Calu3 (cell line): ENCODE measurements at regions not wholly inside any gene's neighbourhood (a gene's known extent, or its start where the extent isn't known, plus 50 kb on each side); places are given as distances from the start of the nearest gene placed in this dataset.

ENCODE experiments used
- BruUV-seq: library from RNA; stranded (reverse); fragments of 400-500 nt; replicated peaks from 2 replicates; lab custom pipeline; 2021; lab: Mats Ljungman, UMichigan
- CTCF ChIA-PET: fragments of 300-600 bp; sonication (Branson Sonifier 250); formaldehyde crosslinking; loops from one replicate; lab custom pipeline; 2022; ENCODE audit warnings: antibody characterized with exemption; lab: Charles Lee
- DNase-seq: peaks from one replicate; pipeline ENCODE4 v3.0.0; 2022
- H3K27ac Mint-ChIP-seq: one replicate; pipeline ENCODE4 v1.8.0; 2022; ENCODE audit warnings: mixed read lengths; ENCODE audit not compliant: unreplicated experiment
- H3K27me3 Mint-ChIP-seq: one replicate; pipeline ENCODE4 v1.8.0; 2022; ENCODE audit warnings: mixed read lengths; ENCODE audit not compliant: unreplicated experiment
- H3K36me3 Mint-ChIP-seq: one replicate; pipeline ENCODE4 v1.8.0; 2022; ENCODE audit warnings: mild to moderate bottlenecking, moderate library complexity, mixed read lengths; ENCODE audit not compliant: insufficient read depth, unreplicated experiment
- H3K4me1 Mint-ChIP-seq: one replicate; pipeline ENCODE4 v1.8.0; 2022; ENCODE audit warnings: mild to moderate bottlenecking, low read depth, mixed read lengths; ENCODE audit not compliant: unreplicated experiment
- H3K4me3 Mint-ChIP-seq: one replicate; pipeline ENCODE4 v1.8.0; 2022; ENCODE audit warnings: mild to moderate bottlenecking, low read depth, moderate library complexity, mixed read lengths; ENCODE audit not compliant: unreplicated experiment
- H3K9me3 Mint-ChIP-seq: one replicate; pipeline ENCODE4 v1.8.0; 2022; ENCODE audit warnings: low read depth, mixed read lengths; ENCODE audit not compliant: unreplicated experiment
- CTCF ChIP-seq: fragments of 200-600 bp; IDR thresholded peaks from one replicate; pipeline ENCODE4 v1.8.0; 2022; ENCODE audit warnings: antibody characterized with exemption; ENCODE audit not compliant: unreplicated experiment
- intact Hi-C: fragments of 100-400 bp; cut with micrococcal nuclease; formaldehyde crosslinking; loops from one replicate; pipeline ENCODE4 v1.10.0; 2022; ENCODE audit not compliant: unreplicated experiment

- DNase-seq = no peak
- H3K27ac Mint-ChIP-seq = no peak overlapping the region
- CTCF ChIA-PET = no interaction called here
- no peaks in the 10 kb centered on the region for H3K9me3 Mint-ChIP-seq
- intact Hi-C loops = no loop called here
- no peaks in the 10 kb centered on the region for H3K27me3 Mint-ChIP-seq
- H3K36me3 Mint-ChIP-seq = no peaks in the 10 kb centered on the region
- no peak overlapping the region for H3K4me3 Mint-ChIP-seq
- H3K4me1 Mint-ChIP-seq = no peaks in the 10 kb centered on the region
- no TSS peak for BruUV-seq
- no peak for TF ChIP-seq CTCF
Observed at GRCh38 chr11:80525663-80526405, 1085.0 kb upstream of the TENM4 start.

DNA sequence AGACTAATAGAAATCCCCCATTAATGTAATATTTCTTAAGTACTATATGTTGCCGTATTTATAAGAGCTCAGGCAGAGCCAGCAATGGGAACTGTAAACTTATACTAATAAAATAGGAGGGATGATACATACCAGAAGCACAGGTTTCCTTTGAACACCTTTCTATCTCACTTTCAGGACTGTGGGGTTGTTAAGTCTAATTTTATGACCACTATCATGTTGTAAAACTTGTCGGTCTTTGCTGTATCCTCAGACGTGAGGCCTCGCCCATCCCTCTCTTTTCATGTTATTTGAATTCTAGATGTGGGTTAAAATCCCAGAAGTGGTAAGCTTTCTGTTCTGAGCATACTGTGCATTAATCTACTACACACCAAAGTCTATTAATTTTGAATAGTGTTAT is 1083.5 kb upstream of the TENM4 start:
- no peak for TF ChIP-seq CTCF
- intact Hi-C loops = no loop called here
- DNase-seq = no peak
- H3K4me1 Mint-ChIP-seq = no peaks in the 10 kb centered on the region
- no peaks in the 10 kb centered on the region for H3K27me3 Mint-ChIP-seq
- H3K36me3 Mint-ChIP-seq = no peaks in the 10 kb centered on the region
- H3K27ac Mint-ChIP-seq = no peak overlapping the region
- no peak overlapping the region for H3K4me3 Mint-ChIP-seq
- no peaks in the 10 kb centered on the region for H3K9me3 Mint-ChIP-seq
- CTCF ChIA-PET = no interaction called here
- BruUV-seq = no TSS peak

DNA sequence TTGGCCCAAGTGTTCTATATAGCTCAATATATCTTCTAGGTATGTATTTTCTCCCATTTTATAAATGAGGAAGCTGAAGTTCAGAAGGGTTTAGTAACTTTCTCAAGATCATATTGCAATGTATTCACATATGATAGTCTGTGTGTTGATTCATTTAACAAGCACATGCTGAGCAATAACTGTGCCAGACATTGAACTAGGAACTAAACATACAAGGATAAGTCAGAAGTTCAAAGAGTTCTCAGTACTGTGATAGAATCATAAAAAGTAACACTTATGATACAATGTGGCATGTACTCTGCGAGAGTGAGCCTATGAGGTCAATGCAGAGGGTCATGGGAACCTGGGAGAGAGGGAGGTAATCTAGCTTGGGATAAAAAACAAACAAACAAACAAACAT is 1082.2 kb upstream of the TENM4 start:
- BruUV-seq = no TSS peak
- Mint-ChIP-seq H3K36me3 (no peaks in the 10 kb centered on the region), H3K27me3 (no peaks in the 10 kb centered on the region), H3K27ac (no peak overlapping the region), H3K9me3 (no peaks in the 10 kb centered on the region), H3K4me1 (no peaks in the 10 kb centered on the region), H3K4me3 (no peak overlapping the region)
- no peak for TF ChIP-seq CTCF
- DNase-seq = no peak
- intact Hi-C loops = no loop called here
- CTCF ChIA-PET = no interaction called here

DNA sequence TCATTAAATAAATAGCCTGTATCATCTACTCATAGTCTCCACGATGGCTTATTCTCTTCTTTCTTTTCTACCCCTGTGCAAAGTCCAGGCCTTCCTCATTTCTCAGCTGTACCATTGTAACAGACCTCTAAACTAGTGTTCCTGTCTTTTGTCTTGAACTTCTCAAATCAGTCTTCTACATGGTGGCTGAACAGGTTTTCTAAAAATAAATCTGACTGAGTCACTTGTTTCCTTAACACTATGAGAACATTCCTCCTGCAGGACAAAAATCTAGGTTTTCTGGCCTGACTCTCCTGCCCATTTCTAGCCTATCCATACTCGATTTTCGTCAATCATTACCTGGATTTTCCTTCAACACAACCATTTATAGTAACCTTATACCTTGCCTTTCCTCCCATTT is 1080.8 kb upstream of the TENM4 start:
- no peak for DNase-seq
- no peaks in the 10 kb centered on the region for H3K27me3 Mint-ChIP-seq
- TF ChIP-seq CTCF = no peak
- no TSS peak for BruUV-seq
- no peak overlapping the region for H3K27ac Mint-ChIP-seq
- no peak overlapping the region for H3K4me3 Mint-ChIP-seq
- no peaks in the 10 kb centered on the region for H3K9me3 Mint-ChIP-seq
- no peaks in the 10 kb centered on the region for H3K4me1 Mint-ChIP-seq
- H3K36me3 Mint-ChIP-seq = no peaks in the 10 kb centered on the region
- CTCF ChIA-PET = no interaction called here
- intact Hi-C loops = loop anchor here (2.0 kb wide), 1 partner anchor 73 kb away; no protein-coding TSS in a partner anchor
